ENCODE measurements at regions not wholly inside any gene's neighbourhood (a gene's known extent, or its start where the extent isn't known, plus 50 kb on each side); places are given as distances from the start of the nearest gene placed in this dataset.
"Not testable (repeated sequence)": the region's sequence is repeated elsewhere in the genome, so short reads cannot be mapped to it uniquely, and the experiment has no call there.

- H3K27ac ChIP-seq (ENCODE audit: low read length); H3K4me1 ChIP-seq (ENCODE audit: insufficient read depth, low read length); H3K9ac ChIP-seq (ENCODE audit: low read depth, low read length); H3K36me3 ChIP-seq (ENCODE audit: insufficient read depth, low read depth, low read length); H3K27me3 ChIP-seq (ENCODE audit: insufficient read depth, low read length); H3K4me3 ChIP-seq (ENCODE audit: low read length): not testable (repeated sequence)
- H3K9me3 ChIP-seq (ENCODE audit: insufficient read depth, low read depth, low read length), result peaks cover 52% of the 10 kb centered on the region
These were observed 195.8 kb upstream of the TPTE start for GRCh38 chr21:10325546-10325945.

- H3K9me3 ChIP-seq (ENCODE audit: insufficient read depth, low read depth, low read length), result peaks cover 58% of the 10 kb centered on the region
- not testable (repeated sequence) for H3K9ac ChIP-seq (ENCODE audit: low read depth, low read length); H3K27me3 ChIP-seq (ENCODE audit: insufficient read depth, low read length); H3K36me3 ChIP-seq (ENCODE audit: insufficient read depth, low read depth, low read length); H3K27ac ChIP-seq (ENCODE audit: low read length); H3K4me1 ChIP-seq (ENCODE audit: insufficient read depth, low read length)
- peak overlapping the region; percentile 2; the same call in 1 of the 2 replicates for H3K4me3 ChIP-seq (ENCODE audit: low read length)
These were observed 195.2 kb upstream of the TPTE start for GRCh38 chr21:10326146-10326545.

- not testable (repeated sequence) for H3K9ac ChIP-seq (ENCODE audit: low read depth, low read length); H3K4me3 ChIP-seq (ENCODE audit: low read length); H3K27me3 ChIP-seq (ENCODE audit: insufficient read depth, low read length); H3K36me3 ChIP-seq (ENCODE audit: insufficient read depth, low read depth, low read length); H3K4me1 ChIP-seq (ENCODE audit: insufficient read depth, low read length); H3K27ac ChIP-seq (ENCODE audit: low read length)
- H3K9me3 ChIP-seq (ENCODE audit: insufficient read depth, low read depth, low read length), result peaks cover 83% of the 10 kb centered on the region
These were observed 192.7 kb upstream of the TPTE start for GRCh38 chr21:10328646-10329045.

- H3K9me3 ChIP-seq (ENCODE audit: insufficient read depth, low read depth, low read length), result peaks cover 83% of the 10 kb centered on the region
- H3K27me3 ChIP-seq (ENCODE audit: insufficient read depth, low read length); H3K9ac ChIP-seq (ENCODE audit: low read depth, low read length); H3K4me3 ChIP-seq (ENCODE audit: low read length); H3K27ac ChIP-seq (ENCODE audit: low read length); H3K4me1 ChIP-seq (ENCODE audit: insufficient read depth, low read length); H3K36me3 ChIP-seq (ENCODE audit: insufficient read depth, low read depth, low read length): not testable (repeated sequence)
These were observed 190.7 kb upstream of the TPTE start for GRCh38 chr21:10330641-10331119.

GRCh38 chr21:10331134-10331533, 190.2 kb upstream of the TPTE start:
- H3K36me3 ChIP-seq (ENCODE audit: insufficient read depth, low read depth, low read length); H3K27ac ChIP-seq (ENCODE audit: low read length); H3K9ac ChIP-seq (ENCODE audit: low read depth, low read length); H3K4me1 ChIP-seq (ENCODE audit: insufficient read depth, low read length); H3K27me3 ChIP-seq (ENCODE audit: insufficient read depth, low read length): not testable (repeated sequence)
- Histone ChIP-seq H3K9me3 (ENCODE audit: insufficient read depth, low read depth, low read length) (peaks cover 84% of the 10 kb centered on the region), H3K4me3 (ENCODE audit: low read length) (0 out of 2 replicates have a peak overlapping the region, but pooled peaks have one; percentile 11)

- not testable (repeated sequence) for H3K27ac ChIP-seq (ENCODE audit: low read length); H3K9ac ChIP-seq (ENCODE audit: low read depth, low read length); H3K4me1 ChIP-seq (ENCODE audit: insufficient read depth, low read length); H3K27me3 ChIP-seq (ENCODE audit: insufficient read depth, low read length); H3K36me3 ChIP-seq (ENCODE audit: insufficient read depth, low read depth, low read length); H3K4me3 ChIP-seq (ENCODE audit: low read length)
- H3K9me3 ChIP-seq (ENCODE audit: insufficient read depth, low read depth, low read length), result peaks cover 79% of the 10 kb centered on the region
These were observed 188.4 kb upstream of the TPTE start for GRCh38 chr21:10332935-10333334.

- not testable (repeated sequence) for H3K27ac ChIP-seq (ENCODE audit: low read length); H3K9ac ChIP-seq (ENCODE audit: low read depth, low read length); H3K27me3 ChIP-seq (ENCODE audit: insufficient read depth, low read length); H3K4me3 ChIP-seq (ENCODE audit: low read length); H3K4me1 ChIP-seq (ENCODE audit: insufficient read depth, low read length); H3K36me3 ChIP-seq (ENCODE audit: insufficient read depth, low read depth, low read length)
- peaks cover 79% of the 10 kb centered on the region for H3K9me3 ChIP-seq (ENCODE audit: insufficient read depth, low read depth, low read length)
These were observed 187.0 kb upstream of the TPTE start for GRCh38 chr21:10334391-10334790.

- H3K27ac ChIP-seq (ENCODE audit: low read length); H3K4me3 ChIP-seq (ENCODE audit: low read length); H3K27me3 ChIP-seq (ENCODE audit: insufficient read depth, low read length); H3K4me1 ChIP-seq (ENCODE audit: insufficient read depth, low read length); H3K9ac ChIP-seq (ENCODE audit: low read depth, low read length); H3K36me3 ChIP-seq (ENCODE audit: insufficient read depth, low read depth, low read length): not testable (repeated sequence)
- peaks cover 78% of the 10 kb centered on the region for H3K9me3 ChIP-seq (ENCODE audit: insufficient read depth, low read depth, low read length)
These were observed 179.0 kb upstream of the TPTE start for GRCh38 chr21:10342261-10342956.

GRCh38 chr21:10343146-10343935, 178.0 kb upstream of the TPTE start:
- not testable (repeated sequence) for H3K9ac ChIP-seq (ENCODE audit: low read depth, low read length); H3K4me1 ChIP-seq (ENCODE audit: insufficient read depth, low read length); H3K27ac ChIP-seq (ENCODE audit: low read length); H3K36me3 ChIP-seq (ENCODE audit: insufficient read depth, low read depth, low read length); H3K27me3 ChIP-seq (ENCODE audit: insufficient read depth, low read length); H3K4me3 ChIP-seq (ENCODE audit: low read length)
- H3K9me3 ChIP-seq (ENCODE audit: insufficient read depth, low read depth, low read length), result peaks cover 78% of the 10 kb centered on the region

- H3K27ac ChIP-seq (ENCODE audit: low read length); H3K4me3 ChIP-seq (ENCODE audit: low read length); H3K36me3 ChIP-seq (ENCODE audit: insufficient read depth, low read depth, low read length); H3K4me1 ChIP-seq (ENCODE audit: insufficient read depth, low read length); H3K27me3 ChIP-seq (ENCODE audit: insufficient read depth, low read length); H3K9ac ChIP-seq (ENCODE audit: low read depth, low read length): not testable (repeated sequence)
- peaks cover 78% of the 10 kb centered on the region for H3K9me3 ChIP-seq (ENCODE audit: insufficient read depth, low read depth, low read length)
These were observed 177.1 kb upstream of the TPTE start for GRCh38 chr21:10344266-10344665.

GRCh38 chr21:10345178-10345612, 176.2 kb upstream of the TPTE start:
- not testable (repeated sequence) for H3K27me3 ChIP-seq (ENCODE audit: insufficient read depth, low read length); H3K9ac ChIP-seq (ENCODE audit: low read depth, low read length); H3K27ac ChIP-seq (ENCODE audit: low read length); H3K4me1 ChIP-seq (ENCODE audit: insufficient read depth, low read length); H3K4me3 ChIP-seq (ENCODE audit: low read length); H3K36me3 ChIP-seq (ENCODE audit: insufficient read depth, low read depth, low read length)
- peaks cover 73% of the 10 kb centered on the region for H3K9me3 ChIP-seq (ENCODE audit: insufficient read depth, low read depth, low read length)

- H3K9me3 ChIP-seq (ENCODE audit: insufficient read depth, low read depth, low read length), result peaks cover 68% of the 10 kb centered on the region
- H3K27ac ChIP-seq (ENCODE audit: low read length); H3K4me1 ChIP-seq (ENCODE audit: insufficient read depth, low read length); H3K9ac ChIP-seq (ENCODE audit: low read depth, low read length); H3K27me3 ChIP-seq (ENCODE audit: insufficient read depth, low read length); H3K36me3 ChIP-seq (ENCODE audit: insufficient read depth, low read depth, low read length); H3K4me3 ChIP-seq (ENCODE audit: low read length): not testable (repeated sequence)
These were observed 175.1 kb upstream of the TPTE start for GRCh38 chr21:10346249-10346648.

Measured in iPS-20b (cell line).